ENCODE measurements at regions not wholly inside any gene's neighbourhood (a gene's known extent, or its start where the extent isn't known, plus 50 kb on each side); places are given as distances from the start of the nearest gene placed in this dataset.

DNA sequence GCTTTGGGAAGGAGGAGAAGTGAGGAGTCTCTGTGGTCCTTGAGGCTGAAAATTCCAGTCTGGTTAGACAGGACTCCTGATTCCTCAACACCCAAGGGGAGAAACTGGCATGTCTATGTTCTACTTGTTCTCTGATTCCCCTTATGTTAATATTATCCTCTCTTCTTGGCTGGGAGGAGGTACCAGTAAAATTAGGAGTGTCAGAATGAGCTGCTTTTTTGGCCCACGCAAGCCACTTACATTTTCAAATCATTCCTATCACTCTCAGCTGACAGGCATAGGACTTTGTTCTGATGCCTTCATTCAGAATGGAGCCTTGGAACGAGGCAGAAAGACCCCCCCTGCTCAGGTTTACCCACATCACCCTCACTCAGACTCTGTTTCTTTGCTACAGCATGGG is 1077.2 kb downstream of the BCL11B start:
- Histone ChIP-seq H3K27ac (no peak overlapping the region), H3K36me3 (no peaks in the 10 kb centered on the region), H3K27me3 (replicated peaks; ENCODE audit: insufficient read depth) (no peaks in the 10 kb centered on the region), H3K4me3 (no peak overlapping the region), H3K4me1 (replicated peaks) (no peaks in the 10 kb centered on the region), H3K9me3 (no peaks in the 10 kb centered on the region)
- WGBS = 67% methylated on average over 2 of the region's 2 CpGs
- TF ChIP-seq POLR2A (IDR thresholded peaks at IDR 0.05) (no peak), POLR2AphosphoS5 (IDR thresholded peaks at IDR 0.05) (no peak), CTCF (IDR thresholded peaks at IDR 0.05) (no peak)
- intact Hi-C loops (cut with DNase I) = no loop called here
- DNase-seq (ENCODE audit: low spot score) = no peak

DNA sequence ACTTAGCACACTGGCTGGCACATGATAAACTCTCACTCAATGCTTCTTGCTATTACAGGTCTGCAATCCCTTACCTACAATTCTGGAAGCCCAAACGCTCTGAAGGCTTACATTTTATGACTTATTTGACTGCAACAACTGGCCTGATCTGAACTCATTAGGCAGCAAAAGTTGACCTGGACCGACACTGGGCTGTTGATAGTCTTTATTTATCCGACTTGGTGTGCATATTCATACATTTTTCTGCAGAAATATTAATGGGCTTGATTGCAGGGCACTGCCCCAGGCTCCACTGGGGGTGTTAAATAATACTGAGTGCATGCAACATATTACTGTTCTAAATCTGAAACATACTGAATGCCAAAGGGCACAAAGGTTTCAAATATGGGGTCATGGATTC is 1076.7 kb downstream of the BCL11B start:
- no peak overlapping the region for H3K4me3 ChIP-seq
- WGBS = 60% methylated on average over 3 of the region's 3 CpGs

DNA sequence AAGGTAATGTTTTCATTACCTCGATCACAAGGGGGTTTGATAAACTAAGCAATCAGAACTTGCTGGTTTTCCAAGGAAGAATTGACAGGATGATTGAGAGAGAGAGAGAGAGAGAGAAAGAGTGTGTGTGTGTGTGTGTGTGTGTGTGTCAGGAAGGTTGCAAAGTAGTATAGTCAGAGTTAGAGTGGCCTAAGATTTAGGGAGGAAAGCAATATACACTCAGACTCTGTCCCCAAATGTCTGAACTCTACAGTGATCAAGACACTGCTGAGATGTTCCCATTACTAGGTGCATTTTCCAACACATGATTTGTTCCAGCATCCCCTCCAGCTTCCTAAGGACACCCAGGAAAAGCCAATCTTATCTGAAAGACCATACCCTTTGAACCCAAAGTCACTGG is 1074.1 kb downstream of the BCL11B start:
- TF ChIP-seq POLR2A (IDR thresholded peaks at IDR 0.05) (no peak), CTCF (IDR thresholded peaks at IDR 0.05) (no peak), POLR2AphosphoS5 (IDR thresholded peaks at IDR 0.05) (no peak)
- H3K36me3 ChIP-seq = no peaks in the 10 kb centered on the region
- WGBS = 93% methylated on average over 1 of the region's 1 CpG

More for the DNA sequence above, 1076.7 kb downstream of the BCL11B start:
- DNase-seq (ENCODE audit: low spot score) = no peak
- Histone ChIP-seq H3K27me3 (replicated peaks; ENCODE audit: insufficient read depth) (no peaks in the 10 kb centered on the region), H3K27ac (no peak overlapping the region), H3K4me1 (replicated peaks) (no peaks in the 10 kb centered on the region), H3K36me3 (no peaks in the 10 kb centered on the region), H3K9me3 (no peaks in the 10 kb centered on the region)
- TF ChIP-seq POLR2A (IDR thresholded peaks at IDR 0.05) = no peak
- intact Hi-C loops (cut with DNase I) = no loop called here

DNA sequence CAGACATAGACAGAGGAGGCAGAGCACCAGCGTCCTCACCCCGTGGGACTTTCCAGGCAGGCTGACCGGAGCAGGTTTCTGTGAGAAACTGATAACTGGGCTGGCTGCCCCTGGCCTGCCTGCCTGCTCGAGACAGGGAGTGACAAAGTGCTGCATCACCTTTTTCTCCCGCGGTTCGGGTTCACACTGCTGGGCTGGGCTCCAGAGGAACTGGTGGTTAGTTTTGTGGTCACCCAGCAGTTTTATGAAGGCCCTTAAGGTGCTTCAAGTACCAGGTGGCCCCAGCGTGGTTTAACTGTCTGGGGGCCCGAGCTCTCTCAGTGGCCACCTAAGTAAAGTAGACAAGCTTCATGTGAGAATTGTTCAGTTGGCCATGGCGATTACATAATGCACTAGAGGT is 1073.6 kb downstream of the BCL11B start:
- Histone ChIP-seq H3K27ac (no peak overlapping the region), H3K4me3 (no peak overlapping the region), H3K4me1 (replicated peaks) (no peaks in the 10 kb centered on the region), H3K27me3 (replicated peaks; ENCODE audit: insufficient read depth) (no peaks in the 10 kb centered on the region), H3K36me3 (no peaks in the 10 kb centered on the region), H3K9me3 (no peaks in the 10 kb centered on the region)
- TF ChIP-seq POLR2AphosphoS5 (IDR thresholded peaks at IDR 0.05) (no peak), CTCF (IDR thresholded peaks at IDR 0.05) (no peak), POLR2A (IDR thresholded peaks at IDR 0.05) (no peak)
- no peak for DNase-seq (ENCODE audit: low spot score)
- intact Hi-C loops (cut with DNase I) = no loop called here
- whole genome bisulfite sequencing = 57% methylated on average over 10 of the region's 10 CpGs

More for the DNA sequence above, 1074.1 kb downstream of the BCL11B start:
- Histone ChIP-seq H3K9me3 (no peaks in the 10 kb centered on the region), H3K27me3 (replicated peaks; ENCODE audit: insufficient read depth) (no peaks in the 10 kb centered on the region), H3K27ac (no peak overlapping the region), H3K4me3 (no peak overlapping the region), H3K4me1 (replicated peaks) (no peaks in the 10 kb centered on the region)
- intact Hi-C loops (cut with DNase I) = no loop called here
- no peak for DNase-seq (ENCODE audit: low spot score)

DNA sequence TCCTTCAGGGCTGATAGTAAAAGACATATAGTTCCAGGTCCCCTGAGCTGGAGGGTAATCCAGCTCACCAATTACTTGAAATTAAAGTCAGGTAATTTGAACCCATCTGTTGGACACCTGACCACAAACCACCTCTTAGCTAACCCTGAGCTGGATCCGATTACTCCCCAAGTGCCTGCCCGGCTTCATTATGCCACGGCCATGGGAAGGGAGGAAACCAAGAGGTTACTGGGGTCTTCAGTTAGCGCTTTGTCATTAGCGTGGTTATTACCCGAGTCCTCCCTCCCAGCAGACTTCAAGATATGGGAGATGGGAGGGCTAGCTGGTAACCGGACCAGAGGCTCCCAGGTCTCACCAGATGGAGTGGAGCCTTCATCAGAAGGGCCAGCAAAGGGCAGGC is 1071.4 kb downstream of the BCL11B start:
- no peaks in the 10 kb centered on the region for H3K27me3 ChIP-seq (replicated peaks; ENCODE audit: insufficient read depth)
- TF ChIP-seq CTCF (IDR thresholded peaks at IDR 0.05) (no peak), POLR2A (IDR thresholded peaks at IDR 0.05) (no peak), POLR2AphosphoS5 (IDR thresholded peaks at IDR 0.05) (no peak)

More for the DNA sequence above, 1071.4 kb downstream of the BCL11B start:
- Histone ChIP-seq H3K4me1 (replicated peaks) (no peaks in the 10 kb centered on the region), H3K27ac (no peak overlapping the region), H3K4me3 (no peak overlapping the region), H3K36me3 (no peaks in the 10 kb centered on the region), H3K9me3 (no peaks in the 10 kb centered on the region)
- no peak for DNase-seq (ENCODE audit: low spot score)
- 75% methylated on average over 7 of the region's 7 CpGs for WGBS
- intact Hi-C loops (cut with DNase I) = no loop called here

Measured in prostate gland (tissue), 2 donors.